ENCODE measurements at regions not wholly inside any gene's neighbourhood (a gene's known extent, or its start where the extent isn't known, plus 50 kb on each side); places are given as distances from the start of the nearest gene placed in this dataset.

DNA sequence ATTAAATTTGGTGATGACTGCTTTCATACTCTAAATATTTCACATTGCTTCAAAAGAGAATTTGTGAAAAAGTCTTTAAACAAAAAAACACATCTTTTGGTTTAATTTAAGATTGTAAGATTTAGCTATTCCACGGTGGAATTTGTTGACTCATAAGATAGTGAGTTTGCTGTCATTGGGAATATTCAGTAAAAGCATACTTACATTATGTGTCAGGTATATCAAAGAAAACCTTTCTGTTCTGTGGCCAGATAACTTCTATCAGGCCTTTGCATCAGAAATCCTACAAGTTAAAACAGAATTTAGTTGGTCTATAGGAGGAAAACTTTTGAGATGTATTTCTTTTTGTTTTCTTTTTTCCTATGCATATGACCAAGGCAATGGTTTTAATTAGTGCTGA, 148.8 kb upstream of the E2F7 start:
- no peak for DNase-seq (ENCODE audit: low spot score)

DNA sequence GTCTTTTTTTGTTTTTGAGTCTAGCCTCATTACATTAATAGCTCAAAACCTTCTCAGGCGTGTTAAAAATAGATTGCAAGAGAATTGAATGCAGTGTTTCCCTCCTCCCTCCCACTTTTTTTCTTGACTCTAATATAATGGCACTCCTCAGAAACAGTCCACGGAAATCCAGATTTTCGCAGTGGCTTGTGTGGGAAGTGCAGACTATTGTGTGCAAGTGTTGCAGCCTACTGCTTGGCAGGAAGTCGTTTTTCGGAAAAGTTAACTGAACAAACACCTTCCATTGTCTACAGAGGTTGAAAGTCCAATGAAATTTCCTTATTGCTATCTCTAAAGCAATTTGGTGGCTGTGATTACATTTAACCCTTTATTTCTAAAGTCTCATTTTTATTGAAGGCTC, 147.9 kb upstream of the E2F7 start:
- peak; percentile 24 for DNase-seq (ENCODE audit: low spot score)

- DNase-seq (ENCODE audit: low spot score): no peak
Measured at GRCh38 chr12:77210724-77211123, 145.4 kb upstream of the E2F7 start.

- peak; percentile 24 for DNase-seq (ENCODE audit: low spot score)
Measured at GRCh38 chr12:77204083-77204482, 138.7 kb upstream of the E2F7 start.

DNA sequence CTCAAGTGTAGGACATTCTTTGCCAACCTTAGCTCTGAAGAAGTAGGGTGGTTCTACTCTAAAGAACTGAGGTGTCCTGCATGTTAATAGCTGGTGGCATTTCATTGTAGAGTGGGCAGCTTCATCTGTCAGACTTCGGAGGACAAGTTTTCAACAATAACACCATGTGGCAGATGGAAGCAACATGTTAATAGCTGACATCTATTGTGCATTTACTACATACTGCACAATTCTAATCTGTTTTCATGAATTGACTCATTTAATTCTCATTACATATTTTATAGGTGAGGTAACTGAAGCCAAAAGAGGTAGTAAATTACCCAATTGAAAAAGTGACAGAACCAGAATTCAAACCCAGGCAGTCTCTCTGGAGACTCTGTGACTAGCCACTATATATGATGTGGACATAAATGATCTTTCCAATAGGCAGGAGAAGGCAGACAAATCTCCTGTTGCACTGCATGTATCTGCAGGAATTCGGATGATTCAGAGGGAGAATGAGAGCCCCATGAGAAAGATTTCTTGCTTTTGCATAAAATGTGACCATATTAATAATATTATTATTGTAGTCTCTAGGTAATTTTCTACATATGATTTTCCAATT, 137.2 kb upstream of the E2F7 start:
- DNase-seq (ENCODE audit: low spot score): no peak

DNA sequence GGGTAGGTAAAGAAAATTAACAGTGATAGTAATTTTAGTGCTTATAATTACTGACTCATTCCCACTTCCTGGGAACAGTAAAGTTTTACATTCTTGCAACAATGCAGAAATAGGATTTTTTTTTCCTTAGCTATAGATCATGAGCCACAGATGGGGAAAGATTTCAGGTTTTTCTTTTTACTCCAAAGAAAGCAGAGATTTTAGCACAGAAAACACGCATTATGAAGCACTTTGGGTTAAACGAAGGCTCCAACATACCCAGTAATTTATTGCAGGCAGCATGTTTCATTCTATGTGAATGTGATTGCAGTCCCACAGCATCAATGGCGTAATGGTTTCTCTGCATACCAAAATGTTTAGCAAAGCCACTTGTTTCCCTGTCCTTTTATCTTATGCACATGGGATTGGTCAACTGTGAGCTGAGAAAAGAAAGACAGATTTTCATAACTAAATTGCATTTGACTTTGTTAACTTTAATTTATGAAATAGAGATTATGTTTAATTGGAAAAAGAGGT, 124.6 kb upstream of the E2F7 start:
- DNase-seq (ENCODE audit: low spot score): no peak

- peak; percentile 41 for DNase-seq (ENCODE audit: low spot score)
Measured at GRCh38 chr12:77189458-77189857, 124.1 kb upstream of the E2F7 start.

DNA sequence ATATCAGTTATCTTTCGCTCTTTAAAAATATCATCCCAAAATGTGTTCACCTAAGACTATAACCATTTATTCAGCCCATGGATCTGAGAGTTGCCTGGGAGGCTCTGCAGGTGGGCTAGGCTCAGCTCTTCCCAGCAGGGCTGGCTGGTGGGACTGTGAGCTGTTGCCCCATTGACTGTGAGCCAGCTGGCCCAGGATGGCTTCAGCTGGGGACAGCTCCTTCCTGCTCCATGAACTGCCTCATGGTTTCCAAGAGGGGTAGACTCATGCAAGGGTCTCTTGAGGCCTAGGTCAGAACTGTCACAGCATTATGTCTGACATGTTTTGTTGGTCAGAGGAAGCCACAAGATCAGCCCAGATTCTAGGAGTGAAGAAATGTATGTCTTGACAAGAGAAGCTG, 114.1 kb upstream of the E2F7 start:
- DNase-seq (ENCODE audit: low spot score): peak; percentile 19

- DNase-seq (ENCODE audit: low spot score): no peak
Measured at GRCh38 chr12:77167801-77168200, 102.4 kb upstream of the E2F7 start.

DNA sequence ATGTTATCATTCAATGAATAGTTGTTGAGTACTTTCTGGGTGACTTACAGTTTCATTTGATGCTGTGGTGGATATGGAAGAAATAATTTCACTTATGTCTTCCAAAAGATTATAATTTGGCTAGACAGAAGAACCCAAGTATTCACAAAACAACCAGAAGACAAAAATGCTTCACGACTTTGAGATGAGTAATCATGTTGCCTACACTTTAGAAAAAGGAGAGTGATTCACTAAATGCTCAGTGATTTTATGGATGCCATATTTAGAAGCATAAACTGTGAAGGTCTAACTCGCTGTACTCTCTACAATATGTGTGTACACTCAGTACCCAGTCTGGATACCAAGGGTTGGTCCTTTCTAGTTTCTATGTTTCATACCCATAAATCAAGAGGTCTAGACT, 101.3 kb upstream of the E2F7 start:
- DNase-seq (ENCODE audit: low spot score): no peak

- DNase-seq (ENCODE audit: low spot score): no peak
Measured at GRCh38 chr12:77163074-77164038, 98.0 kb upstream of the E2F7 start.

- DNase-seq (ENCODE audit: low spot score): peak; percentile 73
Measured at GRCh38 chr12:77161944-77162343, 96.6 kb upstream of the E2F7 start.

- DNase-seq (ENCODE audit: low spot score): no peak
Measured at GRCh38 chr12:77160931-77161330, 95.6 kb upstream of the E2F7 start.

DNA sequence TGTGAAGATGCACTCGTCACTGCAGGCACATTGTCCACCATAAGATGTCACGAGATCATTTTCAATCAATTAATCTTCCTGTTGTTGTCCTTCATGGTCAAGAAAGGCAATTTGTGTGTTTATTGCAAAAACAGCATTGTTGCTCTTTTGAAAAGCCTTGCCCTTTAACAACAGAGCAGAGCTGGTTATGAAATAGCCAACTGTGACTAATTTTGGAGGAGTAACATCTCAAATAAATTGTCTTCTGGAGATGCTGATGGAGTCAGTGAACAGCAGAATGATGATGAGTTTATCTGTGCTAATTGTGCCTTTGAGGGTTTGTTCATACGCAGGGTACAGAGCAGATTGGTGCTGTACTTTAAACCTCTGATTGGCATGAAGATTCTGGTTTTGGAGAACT, 88.3 kb upstream of the E2F7 start:
- DNase-seq (ENCODE audit: low spot score): peak; percentile 28

GRCh38 chr12:77152623-77153193, 87.3 kb upstream of the E2F7 start:
- DNase-seq (ENCODE audit: low spot score): no peak

DNA sequence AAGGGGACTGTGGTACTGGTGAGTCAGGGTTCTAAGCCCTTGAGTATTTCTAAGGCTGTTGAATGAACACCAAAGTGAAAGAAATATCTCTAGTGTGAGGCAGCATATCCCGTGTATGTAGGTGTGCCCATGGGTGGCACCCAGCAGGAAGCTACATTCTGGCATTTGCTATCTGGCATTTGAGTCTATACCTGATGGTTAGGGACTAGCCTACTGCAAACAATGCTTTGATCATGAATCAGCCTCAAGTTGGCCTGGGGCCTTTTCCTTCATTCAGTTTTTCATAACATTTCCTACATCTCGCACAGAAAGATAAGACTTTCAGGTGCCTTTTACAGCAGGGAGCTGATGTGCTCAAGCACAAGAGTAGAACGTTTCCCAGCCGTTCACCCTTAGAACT, 85.7 kb upstream of the E2F7 start:
- DNase-seq (ENCODE audit: low spot score): no peak

GRCh38 chr12:77133566-77133965, 68.2 kb upstream of the E2F7 start:
- no peak for DNase-seq (ENCODE audit: low spot score)

DNA sequence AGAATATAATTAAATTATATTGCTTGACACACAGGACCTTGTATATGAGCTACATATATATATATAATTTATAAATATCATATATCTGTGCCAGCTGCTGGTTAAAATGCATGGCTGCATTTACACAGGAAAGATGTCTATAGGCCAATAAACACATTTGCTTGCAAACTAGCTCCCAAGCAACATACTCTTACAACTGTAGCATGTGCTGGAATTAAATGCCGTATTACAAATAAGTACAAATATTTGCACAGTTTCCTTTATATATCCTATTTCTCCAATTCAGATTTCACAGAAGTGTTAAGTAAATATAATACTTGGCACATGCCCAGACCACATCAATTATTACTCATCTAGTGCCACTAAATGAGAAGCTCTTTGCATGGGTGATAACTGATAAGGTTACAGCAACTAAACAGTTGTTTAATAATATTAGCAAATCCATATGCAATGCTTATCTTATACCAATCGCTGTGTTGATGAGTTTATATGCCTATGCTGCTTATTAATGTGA, 66.7 kb upstream of the E2F7 start:
- DNase-seq (ENCODE audit: low spot score): no peak

DNA sequence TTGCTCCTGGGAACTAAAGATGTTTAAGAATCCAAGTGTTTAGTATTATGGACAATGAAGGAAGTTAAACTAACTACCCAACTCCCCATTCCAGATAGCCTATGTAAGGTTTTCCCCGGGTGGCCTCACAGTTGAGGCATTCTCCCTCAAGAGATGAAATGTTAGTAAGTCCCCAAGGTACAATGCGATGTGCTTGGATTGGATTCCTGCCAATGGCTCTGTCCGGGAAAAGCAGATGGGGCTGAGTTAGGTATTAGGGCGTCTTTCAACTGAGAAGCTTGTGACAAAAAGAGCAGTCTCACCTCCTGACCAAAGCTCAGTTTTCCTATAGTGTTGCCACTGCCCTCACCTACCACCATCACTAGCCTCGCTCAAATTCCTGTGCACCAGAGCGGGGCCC, 64.8 kb upstream of the E2F7 start:
- peak; percentile 25 for DNase-seq (ENCODE audit: low spot score)

DNA sequence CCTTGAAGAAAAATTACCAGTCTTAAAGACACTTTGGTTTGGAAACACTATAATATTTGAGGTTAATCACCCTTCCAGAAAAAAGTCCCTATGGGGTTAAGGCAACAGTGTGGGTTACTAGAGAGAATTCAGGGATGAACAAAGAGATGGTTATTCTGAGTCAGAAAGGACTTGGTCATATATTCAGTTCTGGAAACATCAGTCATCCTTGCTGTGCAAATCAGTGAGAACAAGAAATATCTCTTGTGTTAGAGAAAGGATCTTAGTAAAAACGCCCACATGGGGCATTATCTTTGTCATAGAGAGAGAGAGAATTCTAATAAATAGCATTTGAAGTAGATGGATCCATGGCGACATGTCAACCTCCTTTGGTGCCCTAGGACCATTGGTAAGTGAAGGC, 59.4 kb upstream of the E2F7 start:
- DNase-seq (ENCODE audit: low spot score): no peak

DNA sequence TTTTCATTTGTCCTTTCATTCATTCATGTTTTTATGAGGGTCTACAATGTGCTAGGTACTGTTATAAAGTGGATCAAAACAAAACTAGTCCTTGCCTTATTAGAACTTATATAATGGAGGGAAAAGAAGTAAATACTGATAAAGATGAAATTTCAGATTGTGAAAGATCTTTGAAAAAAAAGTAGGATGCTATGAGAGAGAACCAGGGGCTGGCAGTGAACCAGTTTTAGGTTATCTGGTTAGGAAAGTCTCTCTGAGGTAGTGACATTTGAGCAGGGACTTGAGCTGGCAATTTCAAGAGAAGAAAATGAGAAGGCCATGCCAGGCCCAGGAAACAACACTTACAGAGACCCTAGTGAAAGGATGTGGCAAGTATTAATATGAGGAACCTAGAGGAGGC, 57.3 kb upstream of the E2F7 start:
- no peak for DNase-seq (ENCODE audit: low spot score)

GRCh38 chr12:77122236-77122635, 56.9 kb upstream of the E2F7 start:
- no peak for DNase-seq (ENCODE audit: low spot score)
